ENCODE measurements at regions not wholly inside any gene's neighbourhood (a gene's known extent, or its start where the extent isn't known, plus 50 kb on each side); places are given as distances from the start of the nearest gene placed in this dataset.
"Not testable (repeated sequence)": the region's sequence is repeated elsewhere in the genome, so short reads cannot be mapped to it uniquely, and the experiment has no call there.

- DNase-seq (ENCODE audit: low read depth) = no peak
Observed at GRCh38 chr10:11667756-11668155, 56.3 kb upstream of the USP6NL start.

- no peak for DNase-seq (ENCODE audit: low read depth)
Observed at GRCh38 chr10:11663763-11664555, 52.5 kb upstream of the USP6NL start.

- not testable (repeated sequence) for DNase-seq (ENCODE audit: low read depth)
Observed at GRCh38 chr10:11663126-11663515, 51.7 kb upstream of the USP6NL start.

GRCh38 chr10:11661441-11661840, 50.0 kb upstream of the USP6NL start:
- DNase-seq (ENCODE audit: low read depth) = no peak

Measured in ELR (cell line).